Adipose tissue (tissue), 3 donors: ENCODE measurements at regions not wholly inside any gene's neighbourhood (a gene's known extent, or its start where the extent isn't known, plus 50 kb on each side); places are given as distances from the start of the nearest gene placed in this dataset.

ENCODE experiments used
- H3K27ac ChIP-seq: one replicate; pipeline ENCODE4 v1.5.1; 2013; ENCODE audit warnings: low read depth, low read length
- WGBS, 3 donors: extraction: QIAGEN DNeasy Blood & Tissue Kit; methylation state at CpG; one replicate each; pipeline ENCODE4 v1.1.7; 2013; 5-methylcytosine and 5-hydroxymethylcytosine counted together
- donor health status: healthy with polysubstance abuse.
- donor health status: Bipolar disorder and iron deficiency.
- donor health status: healthy.

DNA sequence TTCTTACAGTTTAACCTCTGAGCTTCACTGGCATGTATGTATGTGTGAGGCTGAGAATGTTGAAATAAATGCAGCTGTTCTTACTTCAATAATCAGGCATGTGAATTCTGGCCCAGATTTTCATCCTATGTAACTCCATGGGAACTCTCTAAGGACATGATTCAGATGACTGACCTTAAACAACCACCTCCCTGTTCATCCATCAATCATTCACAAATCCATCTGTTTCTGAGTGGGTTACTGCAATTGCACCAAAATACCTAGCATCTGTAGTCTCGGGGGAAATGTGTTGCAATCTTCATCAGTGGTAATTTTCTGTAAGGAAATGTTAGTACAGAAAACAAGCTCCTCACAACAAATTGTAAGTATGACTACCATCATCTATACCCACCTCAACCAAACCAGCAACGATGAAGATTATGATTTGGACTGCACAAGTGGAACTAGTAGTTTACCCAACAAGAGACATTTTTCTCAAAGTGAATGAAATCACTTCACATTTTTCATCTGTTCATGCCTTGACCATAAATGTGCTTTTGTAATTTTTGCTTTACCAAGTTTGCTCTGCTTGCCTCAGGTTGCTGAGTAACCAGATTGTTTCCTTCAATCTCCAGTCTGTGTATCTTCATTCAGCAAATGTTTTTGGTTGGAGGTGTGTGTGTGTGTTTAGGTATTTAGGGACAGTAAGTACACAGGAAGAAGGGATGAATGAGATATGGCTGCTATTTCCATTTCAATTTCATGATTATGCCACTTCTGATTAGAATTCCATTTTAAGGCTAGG, 65.7 kb upstream of the FZD8 start:
- 76 to 85% (median 83%) methylated on average over 2 of the region's 2 CpGs for WGBS, 3 donors
- no peak overlapping the region for H3K27ac ChIP-seq

DNA sequence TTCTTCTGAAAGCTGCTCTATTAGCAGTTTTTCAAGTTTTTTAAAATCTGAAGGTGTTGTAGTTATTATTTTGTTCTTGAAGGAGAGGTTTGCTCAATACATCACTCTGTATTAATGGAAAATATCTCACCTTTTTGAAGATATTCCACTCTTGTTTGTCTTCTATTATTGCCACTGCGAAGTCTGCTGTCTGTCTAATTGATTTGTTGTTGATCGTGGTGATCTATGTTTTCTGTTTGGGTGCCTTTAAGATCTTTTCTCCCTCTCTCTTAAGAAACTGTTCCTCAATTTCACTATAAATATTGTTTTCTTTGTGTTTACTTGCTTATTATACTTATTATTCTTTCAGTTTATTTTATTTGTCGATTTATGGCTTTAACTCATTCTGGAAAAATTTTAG, 64.9 kb upstream of the FZD8 start:
- WGBS, 3 donors: 93 to 94% (median 93%) methylated on average over 3 of the region's 3 CpGs
- H3K27ac ChIP-seq: no peak overlapping the region

DNA sequence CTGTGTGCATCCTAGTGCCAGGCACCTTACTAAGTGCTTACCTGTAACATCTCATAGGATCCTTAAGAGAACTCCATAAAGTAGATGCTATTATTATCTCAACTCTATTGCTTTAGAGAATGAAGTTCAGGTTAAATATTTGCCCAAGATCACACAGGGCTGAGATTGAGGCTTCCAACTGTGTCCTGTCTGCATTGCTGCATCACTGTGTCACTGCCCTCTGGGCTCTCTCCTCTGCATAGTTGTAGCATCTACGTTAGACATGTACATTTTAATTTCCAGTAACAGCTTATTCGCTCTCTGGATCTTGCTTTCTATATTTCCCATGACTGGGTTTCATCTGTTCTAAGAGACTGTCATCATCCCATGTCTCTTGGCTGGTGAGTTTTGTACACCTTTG, 63.6 kb upstream of the FZD8 start:
- no peak overlapping the region for H3K27ac ChIP-seq
- 92 to 95% (median 93%) methylated on average over 2 of the region's 2 CpGs for WGBS, 3 donors

DNA sequence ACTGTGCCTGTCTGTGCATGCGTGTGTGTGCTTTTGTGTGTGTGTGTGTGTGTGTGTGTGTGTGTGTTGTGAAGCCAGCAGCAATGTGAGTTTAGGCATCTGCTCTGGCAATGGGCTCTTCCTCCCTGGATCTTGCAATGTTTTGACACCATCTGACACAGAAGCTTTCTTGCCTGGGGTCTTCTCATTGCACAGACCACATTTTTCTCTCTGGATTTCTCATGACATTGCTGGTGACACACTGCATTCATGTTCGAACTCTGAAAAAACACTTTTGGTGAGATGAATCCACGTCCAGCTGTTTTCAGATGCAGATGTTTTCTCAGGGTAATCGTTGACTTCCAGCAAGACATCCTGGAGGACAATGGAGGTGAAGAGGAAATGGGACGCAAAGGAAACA, 63.0 kb upstream of the FZD8 start:
- no peak overlapping the region for H3K27ac ChIP-seq
- 60 to 75% (median 66%) methylated on average over 5 of the region's 5 CpGs for WGBS, 3 donors

- no peak overlapping the region for H3K27ac ChIP-seq
Measured at GRCh38 chr10:35704401-35704800, 62.3 kb upstream of the FZD8 start.

DNA sequence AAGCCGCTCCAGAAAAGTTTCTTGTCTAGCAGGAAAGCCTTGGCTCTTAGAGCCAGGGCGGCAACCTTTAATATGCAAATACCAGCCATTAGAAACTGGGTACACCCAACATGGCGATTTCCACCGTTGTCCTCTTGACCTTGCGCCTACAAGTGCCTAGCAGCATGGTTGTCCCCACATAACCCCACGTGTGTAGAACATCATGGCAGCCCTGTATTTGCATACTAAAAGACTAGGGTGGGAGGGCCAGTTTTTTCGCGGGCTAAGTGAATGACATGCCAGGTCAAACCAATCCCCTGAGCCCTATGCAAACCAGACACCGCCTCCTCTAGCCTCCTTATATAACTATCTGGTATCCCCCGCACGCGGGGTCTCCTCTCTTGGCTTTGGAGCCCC, 58.4 kb upstream of the FZD8 start:
- WGBS, 3 donors: 74 to 89% (median 89%) methylated on average over 12 of the region's 12 CpGs

GRCh38 chr10:35699848-35700486, 57.9 kb upstream of the FZD8 start:
- H3K27ac ChIP-seq: no peak overlapping the region
- 37 to 78% (median 78%) methylated on average over 5 of the region's 5 CpGs for WGBS, 3 donors

More for the DNA sequence above, 58.4 kb upstream of the FZD8 start:
- H3K27ac ChIP-seq: no peak overlapping the region

DNA sequence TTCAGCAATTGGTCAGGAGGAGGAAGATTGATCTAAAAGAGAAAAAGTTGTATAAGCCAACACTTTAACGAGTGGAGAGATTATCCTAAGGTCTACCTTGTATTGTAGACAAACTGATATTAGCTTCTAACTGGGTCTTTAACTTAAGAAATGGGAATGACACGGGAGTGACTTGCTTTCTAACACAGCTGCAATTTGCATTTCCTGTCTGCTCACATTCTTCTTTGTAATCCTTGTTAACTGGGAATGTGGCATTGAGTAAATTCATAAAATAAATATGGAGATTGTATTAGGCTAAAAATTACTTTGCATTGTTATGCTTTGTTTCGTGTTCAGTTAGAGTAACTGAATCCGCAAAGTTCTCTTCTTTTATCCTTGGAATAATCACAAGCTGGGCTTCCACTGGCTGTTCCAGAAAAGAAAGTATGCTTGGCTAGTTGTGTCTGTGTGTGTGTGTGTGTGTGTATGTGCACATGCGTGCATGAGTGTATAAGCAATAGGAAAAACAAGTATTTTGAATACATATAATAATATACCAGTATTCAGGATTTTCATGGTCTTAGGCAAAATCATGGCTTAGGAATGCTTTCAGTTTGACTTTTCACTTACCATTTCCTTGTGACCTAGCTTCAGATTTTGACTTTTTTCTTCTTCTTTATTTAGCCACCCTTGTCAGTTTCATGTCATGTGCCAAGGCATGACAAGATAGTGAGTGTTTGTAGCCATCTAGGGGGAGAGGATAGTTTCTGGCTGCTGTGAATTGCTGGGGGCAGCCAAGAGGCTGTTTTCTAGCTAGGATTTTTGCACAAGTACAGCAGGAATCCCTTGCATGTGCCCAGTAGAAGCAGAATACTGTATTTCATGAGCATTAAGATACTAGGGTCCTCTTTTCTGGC, 54.5 kb upstream of the FZD8 start:
- no peak overlapping the region for H3K27ac ChIP-seq
- WGBS, 3 donors: 58 to 65% (median 62%) methylated on average over 5 of the region's 5 CpGs

DNA sequence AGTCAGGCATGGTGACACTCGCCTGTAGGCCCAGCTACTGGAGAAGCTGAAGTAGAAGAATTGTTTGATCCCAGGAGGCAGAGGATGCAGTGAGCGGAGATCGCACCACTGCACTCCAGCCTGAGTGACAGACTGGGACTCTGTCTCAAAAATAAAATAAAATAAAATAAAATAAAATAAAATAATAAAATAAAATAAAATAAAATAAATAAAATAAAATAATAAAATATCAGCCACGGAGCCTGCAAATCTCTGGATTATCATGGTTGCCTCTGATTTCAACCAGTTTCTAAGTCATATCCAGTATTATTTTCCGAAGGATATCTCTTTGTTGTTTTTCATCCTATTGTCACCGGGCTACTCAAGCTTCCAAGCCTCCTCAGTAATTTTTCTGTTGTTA, 51.7 kb upstream of the FZD8 start:
- WGBS, 3 donors: 95 to 98% (median 96%) methylated on average over 6 of the region's 6 CpGs

More for the DNA sequence above, 51.7 kb upstream of the FZD8 start:
- no peak overlapping the region for H3K27ac ChIP-seq
